GM10266 (cell line): ENCODE measurements at regions not wholly inside any gene's neighbourhood (a gene's known extent, or its start where the extent isn't known, plus 50 kb on each side); places are given as distances from the start of the nearest gene placed in this dataset.
"Not testable (repeated sequence)": the region's sequence is repeated elsewhere in the genome, so short reads cannot be mapped to it uniquely, and the experiment has no call there.

Source experiments
- DNase-seq: peaks from one replicate; pipeline ENCODE4 v3.0.0; 2012; ENCODE audit errors: extremely low spot score
- TF ChIP-seq, protein P1 (sequence below): IDR thresholded peaks from 2 replicates; pipeline ENCODE4 v1.5.1; 2012; ENCODE audit warnings: mild to moderate bottlenecking, low read depth; ENCODE audit not compliant: control insufficient read depth, insufficient read depth; ENCODE audit errors: missing control alignments

DNA sequence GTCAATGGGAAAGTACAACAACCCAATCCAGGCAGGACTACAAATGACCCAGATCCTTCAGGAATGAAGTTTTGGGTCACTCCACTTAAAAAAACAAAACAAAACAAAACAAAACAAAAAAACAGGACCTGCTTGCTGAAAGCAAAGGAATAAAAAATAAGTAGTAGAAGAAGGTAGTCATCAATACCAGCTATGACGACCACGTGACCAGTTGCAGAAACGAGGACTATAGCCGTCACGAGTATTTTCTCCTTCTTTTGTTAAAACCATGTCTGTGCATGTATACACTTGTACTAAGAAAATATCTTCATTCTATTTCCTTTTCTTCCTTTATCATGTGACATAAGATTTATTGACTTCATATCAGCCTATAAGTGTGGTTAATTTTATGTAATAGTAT, 308.4 kb upstream of the DEFB112 start:
- TF ChIP-seq, protein P1, sequence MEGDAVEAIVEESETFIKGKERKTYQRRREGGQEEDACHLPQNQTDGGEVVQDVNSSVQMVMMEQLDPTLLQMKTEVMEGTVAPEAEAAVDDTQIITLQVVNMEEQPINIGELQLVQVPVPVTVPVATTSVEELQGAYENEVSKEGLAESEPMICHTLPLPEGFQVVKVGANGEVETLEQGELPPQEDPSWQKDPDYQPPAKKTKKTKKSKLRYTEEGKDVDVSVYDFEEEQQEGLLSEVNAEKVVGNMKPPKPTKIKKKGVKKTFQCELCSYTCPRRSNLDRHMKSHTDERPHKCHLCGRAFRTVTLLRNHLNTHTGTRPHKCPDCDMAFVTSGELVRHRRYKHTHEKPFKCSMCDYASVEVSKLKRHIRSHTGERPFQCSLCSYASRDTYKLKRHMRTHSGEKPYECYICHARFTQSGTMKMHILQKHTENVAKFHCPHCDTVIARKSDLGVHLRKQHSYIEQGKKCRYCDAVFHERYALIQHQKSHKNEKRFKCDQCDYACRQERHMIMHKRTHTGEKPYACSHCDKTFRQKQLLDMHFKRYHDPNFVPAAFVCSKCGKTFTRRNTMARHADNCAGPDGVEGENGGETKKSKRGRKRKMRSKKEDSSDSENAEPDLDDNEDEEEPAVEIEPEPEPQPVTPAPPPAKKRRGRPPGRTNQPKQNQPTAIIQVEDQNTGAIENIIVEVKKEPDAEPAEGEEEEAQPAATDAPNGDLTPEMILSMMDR: no peak
- DNase-seq: no peak

DNA sequence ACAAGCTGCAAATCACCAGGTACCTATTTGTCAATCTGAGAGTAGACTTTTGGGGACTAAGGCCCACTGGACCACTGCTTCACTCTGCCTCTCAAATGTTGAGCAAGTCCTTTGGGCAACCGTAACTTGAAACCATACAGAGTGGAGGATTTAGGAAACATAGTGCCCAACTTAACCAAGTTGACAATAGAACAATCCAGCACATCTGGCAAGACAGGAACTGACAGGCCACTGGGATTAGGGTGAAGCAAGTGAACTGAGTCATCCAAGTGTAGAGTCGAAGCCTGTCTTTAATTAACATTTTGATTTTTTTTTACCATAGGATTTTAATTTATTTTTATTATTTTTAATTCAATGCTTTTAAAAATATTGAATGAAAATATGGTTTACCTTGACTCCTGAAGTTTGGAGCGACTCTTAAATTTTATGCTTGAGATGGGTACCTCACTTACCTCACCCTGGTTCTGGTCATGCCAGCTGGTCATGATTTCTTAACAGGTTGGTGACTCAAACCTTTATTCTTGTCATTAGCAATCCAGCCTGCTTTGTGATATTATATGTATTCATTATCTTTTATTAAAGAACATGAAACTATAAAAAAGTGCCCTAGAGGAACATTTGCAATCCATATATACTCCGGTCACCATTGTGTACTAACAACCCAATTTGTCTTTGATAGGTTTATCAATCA, 312.1 kb upstream of the DEFB112 start:
- no peak for DNase-seq
- TF ChIP-seq, protein P1: no peak

DNA sequence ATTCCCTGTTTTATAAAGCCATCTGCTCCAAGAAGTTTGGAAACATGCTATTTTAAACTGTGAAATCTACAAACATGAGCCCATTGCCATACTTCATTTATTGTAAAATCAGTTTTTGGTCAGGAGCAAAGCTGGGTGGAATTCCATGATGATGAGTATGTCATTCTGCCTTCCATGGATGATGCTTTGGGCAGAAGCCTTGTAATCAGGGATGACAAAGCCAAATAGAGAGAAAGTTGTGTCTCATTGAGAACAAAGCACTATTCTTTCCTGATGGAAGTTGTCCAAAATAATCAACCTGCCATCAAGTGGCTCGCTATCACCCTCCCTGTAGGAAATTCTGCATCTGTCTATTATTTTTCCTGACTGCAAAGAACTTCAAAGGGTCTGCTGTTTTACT, 313.0 kb upstream of the DEFB112 start:
- TF ChIP-seq, protein P1: no peak
- no peak for DNase-seq

DNA sequence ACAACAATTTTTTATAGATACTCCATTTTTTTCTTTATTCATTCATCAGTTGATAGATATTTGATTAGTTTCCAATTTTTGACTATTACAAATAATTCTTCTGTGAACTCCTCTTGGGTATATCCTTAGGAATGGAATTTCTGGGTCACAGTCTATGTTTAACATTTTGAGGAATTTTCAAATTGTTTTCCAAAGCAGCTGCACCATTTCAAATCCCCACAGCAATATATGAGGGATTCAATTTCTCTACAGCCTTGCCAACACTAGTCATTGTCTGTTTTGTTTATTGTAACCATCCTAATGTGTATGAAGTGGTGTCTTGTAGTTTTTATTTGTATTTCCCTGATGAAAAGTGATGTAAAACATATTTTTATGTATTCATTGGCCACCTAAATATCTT, 320.3 kb upstream of the DEFB112 start:
- TF ChIP-seq, protein P1: no peak
- no peak for DNase-seq

DNA sequence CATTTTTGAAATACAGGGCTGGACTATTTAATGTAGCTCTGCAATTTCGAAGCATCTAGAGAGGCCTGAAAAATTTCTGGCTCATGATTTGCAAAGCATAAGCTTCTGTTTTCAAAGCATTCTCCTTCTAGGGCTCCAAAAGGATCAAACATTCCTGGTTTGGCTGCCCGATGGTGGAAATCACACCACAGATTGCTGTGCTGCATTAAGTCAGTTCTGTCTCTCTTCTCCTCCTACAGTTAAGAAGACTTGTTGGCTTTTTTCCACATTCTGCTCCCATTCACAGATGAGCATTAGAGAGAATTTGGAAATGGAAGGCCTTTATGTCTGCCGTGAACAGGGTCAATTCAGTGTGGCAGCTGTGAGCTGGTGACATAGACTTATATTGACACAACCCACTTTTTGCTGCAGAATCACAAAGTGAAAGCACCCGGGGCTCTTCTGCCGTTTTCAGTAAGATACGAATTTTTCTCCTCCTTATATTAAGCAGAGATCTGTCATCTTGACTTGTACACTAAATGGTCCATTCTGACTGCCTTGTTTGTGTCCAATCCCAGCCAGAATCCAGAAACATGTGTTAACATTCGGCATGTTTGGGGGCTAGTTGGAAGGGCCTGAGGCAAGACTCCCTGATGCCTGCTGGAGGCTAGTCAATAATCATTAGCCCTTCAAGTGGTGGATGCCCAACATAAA, 330.8 kb upstream of the DEFB112 start:
- DNase-seq: no peak
- TF ChIP-seq, protein P1: no peak

DNA sequence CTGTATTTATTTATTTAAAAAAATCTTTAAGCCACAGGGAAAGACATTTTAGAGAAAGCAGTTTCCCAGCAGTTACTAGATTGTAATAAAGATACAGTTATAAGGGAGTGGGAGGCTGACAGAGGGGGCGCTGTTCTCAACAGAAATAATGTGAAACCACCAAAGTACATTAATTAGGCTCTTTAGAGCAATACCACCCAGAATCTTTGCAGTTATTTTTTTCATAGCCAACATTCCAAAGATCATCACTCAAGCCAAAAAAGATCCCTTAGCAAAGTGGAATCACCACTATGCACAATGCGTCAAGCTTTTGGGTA, 331.3 kb upstream of the DEFB112 start:
- DNase-seq: no peak
- TF ChIP-seq, protein P1: no peak

DNA sequence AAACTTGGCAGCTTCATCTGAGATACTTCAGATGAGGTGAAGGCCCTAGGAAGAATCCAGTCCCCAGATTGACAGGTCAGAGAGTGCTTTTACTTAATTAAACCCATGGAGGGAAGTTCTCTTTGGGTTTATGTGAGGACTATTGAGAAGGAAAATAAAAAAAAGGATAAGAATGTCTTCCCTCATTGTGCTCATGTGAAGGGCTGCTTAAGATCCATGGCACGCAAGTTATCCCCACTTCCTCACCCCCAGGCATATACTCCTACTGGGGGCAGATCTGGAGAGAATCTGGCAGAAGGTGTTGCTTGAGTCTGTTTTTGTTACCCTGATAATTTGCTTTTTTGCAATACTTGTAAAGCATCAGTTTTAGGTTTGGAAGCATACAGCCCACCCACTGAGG, 322.9 kb upstream of the TFAP2D start:
- DNase-seq: no peak
- TF ChIP-seq, protein P1: no peak

DNA sequence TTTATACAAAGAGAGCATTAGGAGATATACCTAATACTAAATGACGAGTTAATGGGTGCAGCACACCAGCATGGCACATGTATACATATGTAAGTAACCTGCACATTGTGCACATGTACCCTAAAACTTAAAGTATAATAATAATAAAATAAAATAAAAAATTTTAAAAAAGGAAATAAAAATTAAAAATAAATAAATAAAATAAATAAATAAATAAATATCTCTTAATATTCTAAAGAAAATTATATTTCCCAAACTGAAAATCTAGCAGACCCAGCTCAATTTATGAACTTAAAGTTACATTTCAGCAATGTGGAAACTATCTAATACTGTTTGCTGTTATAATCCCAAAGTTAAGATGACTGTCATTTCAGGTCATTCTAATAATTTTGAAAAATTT, 319.2 kb upstream of the TFAP2D start:
- DNase-seq: not testable (repeated sequence)
